ENCODE measurements at regions not wholly inside any gene's neighbourhood (a gene's known extent, or its start where the extent isn't known, plus 50 kb on each side); places are given as distances from the start of the nearest gene placed in this dataset.
A peak's percentile ranks its signal among the peaks of the same experiment; 100 is the strongest.

DNA sequence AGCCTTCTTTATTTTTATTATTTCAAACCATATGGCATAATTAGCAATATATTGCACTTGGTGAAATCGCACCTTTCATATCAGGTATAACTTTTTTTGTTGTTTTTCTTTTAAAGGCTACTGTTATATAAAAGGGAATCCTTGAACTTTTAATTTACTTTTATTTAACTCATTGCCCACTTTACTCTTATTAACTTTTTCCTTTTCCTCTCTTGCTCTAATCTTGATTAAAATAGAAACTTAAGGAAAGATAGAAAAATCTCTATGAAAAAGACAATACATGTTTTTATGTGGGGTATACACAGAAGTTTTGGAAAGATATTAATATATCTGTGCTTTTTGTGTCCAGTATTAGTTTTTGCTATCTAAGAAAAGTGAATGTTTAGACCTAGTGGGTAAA is 805.8 kb downstream of the USP25 start:
- DNase-seq (ENCODE audit: low read depth), result no peak
- TF ChIP-seq, protein P1, sequence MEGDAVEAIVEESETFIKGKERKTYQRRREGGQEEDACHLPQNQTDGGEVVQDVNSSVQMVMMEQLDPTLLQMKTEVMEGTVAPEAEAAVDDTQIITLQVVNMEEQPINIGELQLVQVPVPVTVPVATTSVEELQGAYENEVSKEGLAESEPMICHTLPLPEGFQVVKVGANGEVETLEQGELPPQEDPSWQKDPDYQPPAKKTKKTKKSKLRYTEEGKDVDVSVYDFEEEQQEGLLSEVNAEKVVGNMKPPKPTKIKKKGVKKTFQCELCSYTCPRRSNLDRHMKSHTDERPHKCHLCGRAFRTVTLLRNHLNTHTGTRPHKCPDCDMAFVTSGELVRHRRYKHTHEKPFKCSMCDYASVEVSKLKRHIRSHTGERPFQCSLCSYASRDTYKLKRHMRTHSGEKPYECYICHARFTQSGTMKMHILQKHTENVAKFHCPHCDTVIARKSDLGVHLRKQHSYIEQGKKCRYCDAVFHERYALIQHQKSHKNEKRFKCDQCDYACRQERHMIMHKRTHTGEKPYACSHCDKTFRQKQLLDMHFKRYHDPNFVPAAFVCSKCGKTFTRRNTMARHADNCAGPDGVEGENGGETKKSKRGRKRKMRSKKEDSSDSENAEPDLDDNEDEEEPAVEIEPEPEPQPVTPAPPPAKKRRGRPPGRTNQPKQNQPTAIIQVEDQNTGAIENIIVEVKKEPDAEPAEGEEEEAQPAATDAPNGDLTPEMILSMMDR (IDR thresholded peaks at IDR 0.05; ENCODE audit: insufficient read depth, low read length), result no peak
- H3K4me3 ChIP-seq (ENCODE audit: low read depth, low read length), result peak overlapping the region; percentile 64

DNA sequence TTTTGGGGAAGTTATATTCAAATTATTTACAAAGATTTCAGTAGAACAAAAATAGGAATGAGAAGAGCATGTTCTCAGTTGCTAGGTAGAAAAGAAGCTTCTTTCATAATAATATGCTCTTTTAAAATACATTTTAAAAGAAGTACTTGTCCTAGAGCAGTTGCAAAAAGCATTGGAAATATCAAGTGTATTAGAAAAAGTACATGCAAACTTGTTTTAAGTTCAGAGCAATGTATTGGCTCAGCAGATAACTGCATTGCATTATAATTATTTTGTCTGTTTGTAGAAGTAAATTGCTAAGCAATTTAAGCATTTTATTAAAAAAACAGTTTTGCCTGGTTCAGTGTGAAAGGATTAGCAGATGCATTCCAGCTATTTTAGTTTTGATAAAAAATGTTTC is 806.4 kb downstream of the USP25 start:
- TF ChIP-seq, protein P1 (IDR thresholded peaks at IDR 0.05; ENCODE audit: insufficient read depth, low read length), result no peak
- peak overlapping the region; percentile 64 for H3K4me3 ChIP-seq (ENCODE audit: low read depth, low read length)
- peak; percentile 35 for DNase-seq (ENCODE audit: low read depth)

DNA sequence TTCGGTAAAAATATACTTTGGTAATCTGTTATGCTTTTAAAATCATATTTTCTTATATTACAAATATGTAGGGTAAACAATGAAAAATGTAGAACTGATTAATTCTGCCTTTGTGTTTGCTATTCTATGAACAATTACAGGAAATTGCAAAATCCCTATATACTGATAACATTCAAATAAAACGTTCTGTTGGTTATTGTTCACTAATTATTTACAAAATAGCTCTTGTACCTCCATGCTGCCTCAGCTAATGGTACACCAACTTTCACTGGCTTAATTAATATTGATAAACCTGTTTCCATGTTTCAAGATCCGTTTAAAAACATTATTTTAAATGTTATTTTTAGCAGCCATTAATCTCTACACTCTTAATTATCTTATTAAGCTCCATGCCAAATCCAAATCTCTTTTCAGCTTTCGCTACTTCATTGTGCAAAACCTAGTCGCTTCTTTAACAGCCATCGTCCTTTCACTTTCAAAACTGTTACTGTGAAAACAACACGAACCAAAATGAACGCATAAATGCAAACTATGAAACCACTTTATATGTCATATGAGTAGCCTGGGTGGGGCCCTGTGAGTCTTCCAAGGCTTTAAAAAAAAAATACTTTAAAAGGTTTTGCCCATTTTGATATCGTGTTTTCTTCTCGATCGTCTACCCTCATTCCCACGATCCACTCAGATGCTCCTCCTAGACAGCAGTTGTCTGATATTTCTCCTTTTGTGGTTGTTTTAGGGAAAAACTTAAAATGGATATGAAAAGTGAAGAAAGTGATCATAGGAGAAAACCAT is 807.1 kb downstream of the USP25 start:
- H3K4me3 ChIP-seq (ENCODE audit: low read depth, low read length), result peak overlapping the region; percentile 64
- DNase-seq (ENCODE audit: low read depth), result peak; percentile 76
- TF ChIP-seq, protein P1 (IDR thresholded peaks at IDR 0.05; ENCODE audit: insufficient read depth, low read length), result no peak

DNA sequence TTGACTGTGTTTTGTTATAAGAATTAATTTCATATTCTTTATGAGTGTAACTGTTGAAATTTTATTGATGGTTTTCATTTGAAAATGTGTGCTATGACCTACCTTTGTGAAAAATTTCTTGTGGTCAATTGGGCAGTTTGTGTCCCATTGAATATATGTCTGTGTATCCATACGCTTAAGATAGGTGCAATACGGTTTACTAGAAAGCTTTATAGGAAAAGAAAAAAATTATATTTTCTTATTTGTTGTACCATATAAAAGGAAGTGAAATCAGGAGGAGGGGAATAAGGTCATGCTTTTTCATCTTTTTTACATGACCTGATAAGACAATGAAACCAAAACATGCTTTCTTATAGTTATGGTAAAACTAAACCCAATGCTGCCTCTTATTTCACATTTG is 807.7 kb downstream of the USP25 start:
- TF ChIP-seq, protein P1 (IDR thresholded peaks at IDR 0.05; ENCODE audit: insufficient read depth, low read length), result no peak
- DNase-seq (ENCODE audit: low read depth), result peak; percentile 39

DNA sequence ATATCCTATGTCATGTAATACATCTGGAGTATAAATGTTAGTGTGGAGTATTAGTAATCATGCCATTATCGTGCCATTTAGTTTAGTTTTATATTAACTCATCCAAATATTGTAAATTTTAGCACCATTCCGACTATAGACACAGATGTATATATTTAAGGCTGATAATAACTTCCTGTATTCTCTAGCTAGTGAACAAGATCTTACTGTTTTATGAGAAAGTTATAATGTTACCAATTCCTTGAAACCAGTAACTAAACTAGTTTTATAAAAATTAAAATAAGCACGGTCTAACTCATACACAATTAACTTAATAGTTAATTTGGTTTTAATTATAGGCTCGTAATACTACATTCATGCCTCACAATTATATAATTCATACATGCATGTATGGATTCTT is 808.6 kb downstream of the USP25 start:
- H3K4me3 ChIP-seq (ENCODE audit: low read depth, low read length), result peak overlapping the region; percentile 45
- no peak for DNase-seq (ENCODE audit: low read depth)
- TF ChIP-seq, protein P1 (IDR thresholded peaks at IDR 0.05; ENCODE audit: insufficient read depth, low read length), result no peak

More for the DNA sequence above, 807.7 kb downstream of the USP25 start:
- peak overlapping the region; percentile 64 for H3K4me3 ChIP-seq (ENCODE audit: low read depth, low read length)

DNA sequence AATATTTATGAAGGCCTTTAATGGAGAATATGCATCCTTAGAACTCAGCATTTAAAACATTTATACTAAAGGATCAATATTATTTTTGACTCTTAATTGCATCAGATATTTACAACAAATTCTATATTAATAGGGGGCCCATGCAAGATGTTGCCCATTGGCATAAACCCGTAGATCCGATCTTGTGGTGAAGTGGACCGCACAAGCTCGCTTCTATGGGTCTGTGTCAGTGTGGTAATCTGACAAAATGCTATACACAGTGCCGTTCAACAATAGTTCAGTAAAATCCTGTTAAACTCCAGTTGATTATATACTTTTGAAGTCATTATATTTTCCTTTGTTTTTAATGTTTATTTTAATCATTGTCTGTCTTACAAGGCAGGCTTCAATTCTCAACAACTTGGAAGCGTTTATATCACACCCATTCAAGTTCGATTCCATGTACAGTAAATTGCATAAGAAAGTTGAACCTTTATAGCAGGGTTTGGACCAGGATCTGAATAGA is 809.2 kb downstream of the USP25 start:
- DNase-seq (ENCODE audit: low read depth), result no peak
- peak overlapping the region; percentile 2 for H3K4me3 ChIP-seq (ENCODE audit: low read depth, low read length)
- TF ChIP-seq, protein P1 (IDR thresholded peaks at IDR 0.05; ENCODE audit: insufficient read depth, low read length), result no peak
